ENCODE measurements at regions not wholly inside any gene's neighbourhood (a gene's known extent, or its start where the extent isn't known, plus 50 kb on each side); places are given as distances from the start of the nearest gene placed in this dataset.

DNA sequence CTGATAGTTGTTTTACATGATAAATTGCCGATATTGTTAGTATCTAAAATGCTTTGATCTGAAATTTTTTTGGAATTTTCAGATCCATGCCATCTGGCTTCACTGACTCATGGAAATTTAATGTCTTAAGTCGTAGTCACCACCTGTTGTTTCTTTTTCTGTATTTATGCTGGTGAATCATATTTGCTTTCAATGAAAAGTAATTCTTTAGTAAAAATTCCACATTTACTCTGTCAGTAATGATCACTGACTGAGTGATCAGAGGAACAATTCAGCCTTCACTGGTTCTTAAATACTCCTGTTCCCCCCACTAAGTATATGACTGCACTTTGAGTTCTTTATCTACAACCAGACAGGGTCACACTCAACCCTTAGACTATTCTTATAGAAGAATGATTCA lies 185.6 kb upstream of the NRIP1 start:
- TF ChIP-seq POLR2A (IDR thresholded peaks at IDR 0.05; ENCODE audit: low read depth, low read length) = no peak
- no peak for TF ChIP-seq SPI1 (IDR thresholded peaks at IDR 0.05; ENCODE audit: low read depth, low read length)
- no peak for TF ChIP-seq POLR2AphosphoS5 (IDR thresholded peaks at IDR 0.05; ENCODE audit: low read depth, low read length)
- no peak for TF ChIP-seq TAF1 (IDR thresholded peaks at IDR 0.05; ENCODE audit: low read depth, low read length)
